ENCODE measurements at regions not wholly inside any gene's neighbourhood (a gene's known extent, or its start where the extent isn't known, plus 50 kb on each side); places are given as distances from the start of the nearest gene placed in this dataset.

DNA sequence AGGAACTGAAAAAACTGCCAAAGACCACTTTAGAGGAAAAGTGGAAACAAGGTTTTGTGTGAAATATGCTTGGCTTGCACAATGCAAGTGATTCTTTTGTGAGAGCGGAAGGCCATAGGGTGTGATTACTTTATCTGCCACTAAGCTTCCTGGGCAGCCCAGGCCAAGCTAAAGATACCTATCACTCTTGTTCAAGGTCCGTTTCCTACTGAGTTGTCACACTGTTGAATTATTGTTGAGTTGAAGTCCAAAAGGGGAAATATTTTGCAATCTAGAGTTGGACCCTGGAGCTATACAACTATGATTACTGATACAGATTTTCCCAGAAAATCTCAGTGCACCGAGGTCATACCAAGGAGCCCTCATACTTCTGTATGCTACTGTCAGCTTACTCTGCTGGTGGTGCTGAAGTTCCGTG is 72.7 kb upstream of the CTAGE1 start:
- TF ChIP-seq MAX (IDR thresholded peaks at IDR 0.05) = no peak
- no peak for TF ChIP-seq ZBTB33 (IDR thresholded peaks at IDR 0.05; ENCODE audit: extremely low read depth, insufficient replicate concordance, low read length)
- TF ChIP-seq, protein P1, sequence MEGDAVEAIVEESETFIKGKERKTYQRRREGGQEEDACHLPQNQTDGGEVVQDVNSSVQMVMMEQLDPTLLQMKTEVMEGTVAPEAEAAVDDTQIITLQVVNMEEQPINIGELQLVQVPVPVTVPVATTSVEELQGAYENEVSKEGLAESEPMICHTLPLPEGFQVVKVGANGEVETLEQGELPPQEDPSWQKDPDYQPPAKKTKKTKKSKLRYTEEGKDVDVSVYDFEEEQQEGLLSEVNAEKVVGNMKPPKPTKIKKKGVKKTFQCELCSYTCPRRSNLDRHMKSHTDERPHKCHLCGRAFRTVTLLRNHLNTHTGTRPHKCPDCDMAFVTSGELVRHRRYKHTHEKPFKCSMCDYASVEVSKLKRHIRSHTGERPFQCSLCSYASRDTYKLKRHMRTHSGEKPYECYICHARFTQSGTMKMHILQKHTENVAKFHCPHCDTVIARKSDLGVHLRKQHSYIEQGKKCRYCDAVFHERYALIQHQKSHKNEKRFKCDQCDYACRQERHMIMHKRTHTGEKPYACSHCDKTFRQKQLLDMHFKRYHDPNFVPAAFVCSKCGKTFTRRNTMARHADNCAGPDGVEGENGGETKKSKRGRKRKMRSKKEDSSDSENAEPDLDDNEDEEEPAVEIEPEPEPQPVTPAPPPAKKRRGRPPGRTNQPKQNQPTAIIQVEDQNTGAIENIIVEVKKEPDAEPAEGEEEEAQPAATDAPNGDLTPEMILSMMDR (IDR thresholded peaks at IDR 0.05 in 2 of 3, conservative IDR thresholded peaks at IDR 0.05 in 1 of 3; ENCODE audit: borderline replicate concordance in 1 of 3, insufficient read depth in 1 of 3, low read depth in 2 of 3, low read length in 2 of 3) = 0 out of 6 replicates have a peak, but pooled peaks of 1 of the 3 experiments have one; percentile 17

Measured in HCT116 (cell line).